A204.1 (cell line): ENCODE measurements at regions not wholly inside any gene's neighbourhood (a gene's known extent, or its start where the extent isn't known, plus 50 kb on each side); places are given as distances from the start of the nearest gene placed in this dataset.
"Not testable (repeated sequence)": the region's sequence is repeated elsewhere in the genome, so short reads cannot be mapped to it uniquely, and the experiment has no call there.

ENCODE experiments used
- FAIRE-seq: peaks from 2 replicates; lab custom pipeline; 2012; peaks lifted over from hg19 to GRCh38; lab: Jason Lieb, UNC

DNA sequence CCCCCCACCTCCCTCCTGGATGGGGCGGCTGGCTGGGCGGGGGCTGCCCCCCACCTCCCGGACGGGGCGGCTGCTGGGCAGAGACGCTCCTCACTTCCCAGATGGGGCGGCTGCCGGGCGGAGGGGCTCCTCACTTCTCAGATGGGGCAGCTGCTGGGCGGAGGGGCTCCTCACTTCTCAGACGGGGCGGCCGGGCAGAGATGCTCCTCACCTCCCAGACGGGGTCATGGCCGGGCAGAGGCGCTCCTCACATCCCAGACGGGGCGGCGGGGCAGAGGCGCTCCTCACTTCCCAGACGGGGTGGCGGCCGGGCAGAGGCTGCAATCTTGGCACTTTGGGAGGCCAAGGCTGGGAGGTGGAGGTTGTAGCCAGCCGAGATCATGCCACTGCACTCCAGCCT is 280.8 kb downstream of the SOCS6 start:
- FAIRE-seq: not testable (repeated sequence)

DNA sequence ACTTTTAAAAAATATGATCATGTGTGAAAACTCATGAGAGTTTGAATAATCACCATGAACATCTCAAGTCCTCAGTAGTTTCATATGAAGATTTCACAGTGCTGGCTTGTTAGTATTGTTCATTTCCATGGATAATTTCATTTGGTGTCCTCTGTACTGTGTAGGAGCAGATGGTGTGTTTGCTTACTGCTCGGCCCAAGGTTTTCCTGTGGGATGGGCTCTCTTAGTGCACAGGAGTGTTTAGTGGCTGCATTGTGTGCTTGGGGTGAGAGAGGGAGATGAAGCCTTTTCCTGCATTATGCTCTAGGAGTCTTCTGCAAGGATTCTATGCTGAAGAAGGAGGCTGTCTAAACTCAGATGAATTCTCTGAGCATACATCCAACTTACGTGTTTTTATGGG is 270.6 kb downstream of the SOCS6 start:
- FAIRE-seq: no peak

DNA sequence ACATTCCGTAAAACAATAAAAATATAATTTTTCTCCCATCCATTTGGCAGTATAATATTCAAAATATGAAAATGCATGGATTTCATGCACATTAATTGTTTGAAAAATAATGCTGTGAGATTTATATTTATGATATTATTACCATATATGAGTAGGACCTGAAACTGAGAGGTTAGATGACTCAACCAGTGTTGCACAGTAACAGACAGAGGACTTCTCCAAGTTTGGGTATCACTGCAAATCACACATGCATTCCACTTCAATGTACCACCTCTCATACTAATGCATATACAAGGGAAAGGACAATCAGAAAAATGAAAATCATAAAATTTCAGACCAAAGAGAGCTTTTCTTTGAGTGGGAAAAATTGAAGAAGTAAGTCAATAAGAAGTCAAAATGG is 269.5 kb downstream of the SOCS6 start:
- no peak for FAIRE-seq

DNA sequence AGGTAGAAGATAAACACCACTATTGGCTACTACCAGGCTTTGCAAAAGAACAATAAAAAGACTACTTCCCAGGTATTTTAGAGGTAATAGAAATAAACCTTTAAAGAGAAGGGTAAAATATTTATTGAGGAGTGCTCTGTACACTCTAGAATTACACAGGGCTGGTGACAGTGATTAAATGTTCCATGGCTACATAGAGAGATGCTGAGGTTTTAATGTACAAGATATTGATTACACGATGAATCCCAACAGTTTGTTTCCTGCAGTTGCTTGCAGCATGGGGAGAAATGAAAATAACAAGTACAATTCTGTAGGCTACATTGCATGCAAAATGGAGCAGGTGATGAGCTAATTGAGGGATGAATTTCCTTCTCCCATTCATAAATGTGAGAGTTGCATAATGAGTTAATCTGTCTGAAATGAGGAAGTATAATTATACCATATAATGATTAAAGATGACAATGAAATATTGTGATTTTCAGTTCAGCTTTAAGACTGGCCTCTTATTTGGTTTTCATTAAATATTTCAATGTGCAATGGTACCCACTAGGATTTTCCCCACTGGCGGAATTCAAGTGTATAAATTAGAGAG is 266.1 kb downstream of the SOCS6 start:
- no peak for FAIRE-seq

DNA sequence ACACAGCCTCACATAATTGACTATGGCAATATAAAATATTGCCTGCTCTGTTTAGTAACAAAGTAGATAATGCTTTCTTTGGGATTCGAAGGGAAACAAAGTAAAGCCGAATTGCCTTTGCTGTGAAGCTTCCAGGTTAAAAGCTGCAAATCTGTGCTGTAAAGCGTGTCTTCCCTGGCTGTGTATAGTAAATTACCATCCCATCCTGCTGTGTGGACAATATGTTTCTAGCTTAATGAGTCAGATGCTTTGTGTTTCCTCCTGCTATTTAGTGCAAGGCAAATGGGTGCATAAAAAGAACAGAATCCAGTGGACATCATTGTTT is 265.1 kb downstream of the SOCS6 start:
- FAIRE-seq: no peak

DNA sequence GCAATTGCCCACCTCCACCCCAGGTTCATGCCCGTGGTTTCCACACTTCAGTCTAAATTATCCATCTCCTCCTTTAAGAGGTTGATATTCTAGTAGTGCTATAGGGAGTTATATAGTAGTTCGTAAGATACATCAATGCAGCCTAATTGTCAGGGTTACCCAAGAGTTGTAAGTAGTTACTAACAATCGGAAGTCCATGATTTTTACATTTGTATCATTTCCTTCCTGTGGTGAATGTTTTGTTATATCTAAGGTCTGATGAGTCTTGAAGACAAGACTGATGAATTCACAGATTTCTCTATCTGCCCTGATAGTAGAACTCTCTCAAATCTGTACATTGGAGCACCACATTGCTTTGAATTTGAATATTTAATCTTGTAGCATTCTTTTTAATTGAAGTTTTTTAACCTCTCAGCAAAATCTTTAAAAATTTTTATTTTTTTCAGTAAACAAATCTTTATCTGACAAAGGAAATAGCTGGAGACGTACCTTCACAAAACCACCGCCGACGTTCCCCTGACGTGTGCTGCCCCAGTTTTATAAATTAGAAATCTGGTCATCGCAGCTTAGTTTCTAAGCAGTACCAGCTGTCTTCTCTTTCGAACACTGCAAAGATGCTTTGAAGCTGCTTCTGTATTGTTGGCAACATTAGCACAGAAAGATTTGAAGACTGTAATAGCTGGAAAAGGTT is 264.5 kb downstream of the SOCS6 start:
- no peak for FAIRE-seq

DNA sequence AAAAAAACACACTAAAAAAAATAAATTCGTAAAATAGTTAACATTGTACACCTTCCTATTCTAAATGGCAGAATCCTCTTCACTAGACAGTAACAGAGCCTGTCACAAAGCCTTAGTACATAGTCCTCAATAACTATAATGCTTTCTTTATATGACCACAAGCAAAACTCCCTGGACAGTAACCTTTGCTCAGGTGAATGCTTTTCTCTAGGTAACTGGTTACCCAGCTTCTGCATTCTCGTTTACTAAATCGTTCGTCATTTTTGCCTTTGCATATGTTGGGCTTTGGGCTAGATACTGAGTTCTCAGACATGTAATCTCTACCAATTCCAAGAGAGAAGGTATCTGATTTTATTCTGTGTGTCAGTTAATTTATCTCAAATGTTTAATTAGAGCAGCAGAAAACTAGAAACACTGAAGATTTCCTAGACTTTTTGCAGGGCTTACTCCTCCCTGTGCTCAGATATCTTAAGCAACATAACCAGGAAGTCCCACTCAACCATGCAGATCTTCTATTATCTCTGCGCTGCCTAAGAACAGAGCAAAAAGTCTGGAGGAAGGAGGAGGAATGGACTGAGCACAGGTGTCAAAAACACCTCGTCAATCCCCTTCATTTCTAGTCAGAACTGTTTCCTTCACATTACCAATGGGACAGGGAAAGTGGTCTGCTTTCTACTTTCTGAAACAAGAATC is 247.7 kb downstream of the SOCS6 start:
- no peak for FAIRE-seq

DNA sequence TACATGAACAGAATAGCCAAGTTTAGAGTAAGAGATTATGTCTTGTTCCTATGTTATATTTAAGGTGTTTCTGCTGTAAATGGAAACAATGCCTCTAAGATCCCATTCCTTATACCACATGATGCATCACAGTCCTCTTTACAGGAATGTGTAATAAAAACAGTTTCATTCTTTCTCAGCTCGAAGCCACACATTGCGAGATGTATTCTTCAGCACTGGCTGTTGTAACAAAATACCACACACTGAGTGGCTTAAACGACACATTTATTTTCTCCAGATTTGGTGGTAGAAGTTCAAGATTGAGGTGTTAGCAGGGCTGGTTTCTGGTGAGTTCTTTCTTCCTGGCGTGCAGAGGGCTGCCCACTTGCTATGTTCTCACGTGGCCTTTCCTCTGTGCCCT is 246.2 kb downstream of the SOCS6 start:
- no peak for FAIRE-seq

DNA sequence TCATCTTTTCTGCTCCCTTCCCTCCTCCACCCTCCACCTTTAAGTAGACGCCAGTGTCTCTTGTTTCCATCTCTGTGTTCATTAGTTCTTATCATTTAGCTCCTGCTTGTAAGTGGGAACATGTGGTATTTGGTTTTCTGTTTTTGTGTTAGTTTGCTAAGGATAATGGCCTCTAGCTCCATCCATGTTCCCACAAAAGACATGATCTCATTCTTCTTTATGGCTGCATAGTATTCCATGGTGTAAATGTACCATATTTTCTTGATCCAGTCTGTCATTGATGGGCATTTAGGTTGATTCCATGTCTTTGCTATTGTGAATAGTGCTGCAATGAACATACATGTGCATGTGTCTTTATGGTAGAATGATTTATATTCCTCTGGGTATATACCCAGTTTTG is 236.5 kb downstream of the SOCS6 start:
- not testable (repeated sequence) for FAIRE-seq

DNA sequence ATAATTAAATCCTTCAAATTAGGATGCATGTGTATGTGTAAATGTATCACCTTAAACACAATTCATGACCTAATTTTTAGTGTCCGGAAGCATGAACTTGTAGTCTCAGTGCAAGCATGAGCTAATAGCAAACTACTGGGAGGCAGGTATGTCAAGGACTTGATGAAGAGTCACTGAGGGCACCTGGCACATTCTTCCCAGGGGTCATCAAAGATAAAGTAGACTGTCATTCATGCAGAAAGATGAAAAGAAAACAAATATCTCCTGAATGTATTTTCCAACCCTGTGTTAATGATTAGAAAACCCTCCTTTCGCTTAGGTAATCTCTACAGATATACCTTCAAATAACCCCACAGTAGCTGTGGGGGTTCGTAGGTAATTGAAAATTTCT is 234.9 kb downstream of the SOCS6 start:
- FAIRE-seq: no peak

DNA sequence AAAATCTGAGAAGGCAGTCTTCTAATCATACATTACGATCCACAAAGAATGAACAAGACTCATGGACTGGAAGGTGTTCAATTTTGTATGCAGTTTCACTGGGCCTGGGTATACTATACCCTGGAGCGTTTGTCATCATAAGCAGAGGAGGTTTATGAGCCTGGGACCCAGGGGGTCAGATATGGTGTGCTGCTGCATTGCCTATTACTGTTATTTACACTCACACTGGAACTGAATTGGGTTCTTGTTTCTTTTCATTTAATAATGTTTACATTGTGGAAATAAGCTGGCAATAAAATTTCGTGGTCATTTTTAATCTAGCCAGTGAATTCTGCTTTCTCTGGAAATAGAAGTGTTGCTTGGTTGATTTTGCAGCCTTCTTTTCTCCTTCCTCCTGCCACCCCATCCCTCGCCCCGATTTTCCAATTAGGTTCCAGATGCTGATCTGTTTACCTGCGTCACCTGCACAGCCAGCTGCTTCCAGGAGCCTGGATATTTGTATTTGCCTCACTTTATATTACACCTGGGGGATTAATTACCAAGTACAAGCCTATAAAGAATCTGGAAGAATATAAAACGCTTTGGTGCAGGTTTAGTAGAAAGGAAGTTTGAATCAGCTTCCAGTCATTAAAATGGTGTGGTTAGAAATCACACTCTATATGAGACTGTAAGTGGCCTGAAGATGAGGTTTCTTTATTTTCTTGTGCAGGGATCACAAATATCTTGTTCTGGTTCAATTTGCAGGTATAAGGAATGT is 234.4 kb downstream of the SOCS6 start:
- FAIRE-seq: no peak

DNA sequence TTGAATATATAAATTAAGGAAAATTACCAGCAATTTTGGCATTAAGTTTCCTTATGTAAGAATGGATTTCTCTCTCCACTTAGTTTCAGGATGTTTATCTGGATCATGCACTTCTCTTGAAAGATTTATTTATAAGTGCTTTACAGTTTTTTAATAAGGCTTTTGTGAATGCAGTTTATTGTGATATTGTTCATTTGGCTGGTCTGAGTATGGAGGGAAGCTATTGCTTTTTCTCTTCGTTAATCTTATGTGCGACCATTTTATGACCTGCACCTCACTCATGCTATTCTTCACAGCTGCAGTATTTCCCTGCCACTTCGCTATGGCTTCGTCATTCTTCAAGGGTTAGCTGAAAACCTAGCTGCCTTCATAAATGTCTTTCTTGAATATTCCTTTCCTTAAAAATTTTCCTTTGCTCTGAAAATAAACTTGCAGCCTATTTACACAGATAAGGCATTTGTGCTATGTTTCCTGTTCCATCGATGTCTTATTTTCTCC is 233.4 kb downstream of the SOCS6 start:
- FAIRE-seq: no peak

DNA sequence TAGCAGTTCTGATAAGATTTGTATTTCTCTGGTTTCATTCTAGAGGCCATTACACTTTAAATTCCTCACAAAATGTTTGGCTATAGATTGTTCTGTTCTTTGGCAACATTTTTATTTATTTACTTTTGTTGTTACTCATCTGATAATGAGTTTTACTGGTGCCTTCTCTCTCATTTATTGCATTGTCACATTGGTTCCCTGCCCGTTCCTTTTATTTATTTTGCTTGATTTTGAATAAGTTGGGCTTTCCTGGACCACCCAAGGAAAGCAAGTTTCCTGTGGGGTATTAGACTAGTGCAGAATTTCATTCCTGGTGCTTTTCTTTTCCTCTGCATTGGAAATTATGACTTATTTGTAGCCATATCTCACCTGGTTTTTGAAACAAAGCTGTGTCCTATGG is 232.0 kb downstream of the SOCS6 start:
- no peak for FAIRE-seq

DNA sequence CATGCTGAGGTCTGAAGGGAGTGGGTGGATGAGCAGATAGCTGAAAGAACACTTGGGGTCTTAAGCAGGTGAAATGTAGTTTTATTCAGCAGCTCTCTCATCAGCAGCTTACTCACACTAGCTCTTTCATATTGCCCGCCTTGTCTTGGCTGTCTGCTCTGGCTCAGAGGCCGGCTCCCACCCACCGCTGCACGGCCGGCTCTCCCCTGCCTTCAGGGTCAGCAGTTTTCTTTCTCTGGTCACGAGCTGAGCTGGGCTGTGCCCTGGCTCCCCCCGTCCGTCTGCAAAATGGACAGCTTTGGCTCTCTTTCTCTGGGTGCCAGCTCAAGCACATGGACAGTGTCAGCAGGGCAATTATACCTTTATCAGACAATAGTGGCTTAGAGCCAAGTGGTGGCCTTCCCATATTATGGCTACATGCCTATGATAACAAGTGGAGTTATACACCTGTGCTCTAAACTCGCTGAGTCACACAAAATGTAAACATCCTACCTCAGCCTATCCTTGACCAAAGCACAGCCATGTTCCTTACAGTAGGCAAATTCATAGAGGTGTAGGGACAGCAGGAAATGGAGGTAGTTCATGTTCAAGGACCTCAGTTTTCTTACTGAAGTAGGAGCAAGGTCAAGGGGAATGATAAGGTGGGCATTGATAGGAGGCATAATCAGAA is 224.8 kb downstream of the SOCS6 start:
- FAIRE-seq: no peak

DNA sequence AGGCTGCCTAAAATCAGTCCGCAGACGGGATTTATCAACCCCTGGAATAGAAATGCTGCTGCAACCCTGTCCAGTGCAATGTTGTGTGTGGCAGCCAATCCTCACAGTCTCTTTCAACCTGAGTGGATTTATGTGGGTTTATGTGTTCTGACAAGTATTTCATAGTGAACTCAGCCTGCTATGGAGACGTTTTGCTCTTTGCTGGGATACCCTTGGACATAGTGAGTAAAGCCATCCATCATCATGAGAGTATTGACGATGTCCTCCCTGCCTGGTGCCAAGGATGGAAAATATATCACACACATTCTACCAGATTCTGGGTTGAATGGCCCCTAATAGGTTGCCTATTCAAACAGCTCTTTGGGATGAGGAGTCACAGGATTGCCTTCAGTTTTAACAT is 219.1 kb downstream of the SOCS6 start:
- FAIRE-seq: no peak

DNA sequence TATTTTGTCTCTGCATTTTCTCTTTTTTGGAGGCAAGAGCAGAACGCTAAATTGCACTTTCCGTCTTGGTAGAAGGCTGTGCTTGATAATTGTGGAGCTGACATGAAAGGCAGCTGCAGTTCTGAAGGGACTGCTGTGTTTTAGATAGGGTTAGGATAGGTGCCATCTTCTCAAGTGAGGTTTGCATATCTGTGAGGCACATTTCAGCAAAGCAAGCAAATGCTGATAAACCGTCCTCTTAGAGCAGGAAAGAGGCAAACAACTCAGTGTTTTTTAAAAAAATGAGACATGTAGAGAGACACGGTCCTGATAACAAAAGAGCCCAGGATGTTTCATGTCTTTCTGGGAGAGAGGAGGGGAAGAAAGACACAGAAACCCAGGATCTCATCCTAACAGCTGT is 217.7 kb downstream of the SOCS6 start:
- no peak for FAIRE-seq

DNA sequence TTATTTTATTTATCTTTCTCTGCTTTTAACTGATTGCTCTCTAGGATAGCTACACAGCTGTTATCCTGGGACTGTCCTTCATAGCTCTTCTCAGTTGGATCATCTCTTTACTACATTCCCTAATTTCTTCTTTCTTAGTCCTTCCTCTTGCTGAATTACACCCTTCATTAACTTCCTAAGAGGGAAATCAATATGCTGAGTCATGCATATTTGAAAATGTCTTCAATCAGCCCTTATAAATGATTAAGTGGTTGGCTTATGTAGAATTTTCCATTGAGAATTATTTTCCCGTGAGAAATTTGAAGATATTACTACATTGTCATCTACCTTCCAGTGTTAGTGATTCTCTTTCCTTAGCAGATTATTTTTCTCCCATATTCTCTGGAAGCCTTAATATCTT is 214.2 kb downstream of the SOCS6 start:
- FAIRE-seq: no peak

DNA sequence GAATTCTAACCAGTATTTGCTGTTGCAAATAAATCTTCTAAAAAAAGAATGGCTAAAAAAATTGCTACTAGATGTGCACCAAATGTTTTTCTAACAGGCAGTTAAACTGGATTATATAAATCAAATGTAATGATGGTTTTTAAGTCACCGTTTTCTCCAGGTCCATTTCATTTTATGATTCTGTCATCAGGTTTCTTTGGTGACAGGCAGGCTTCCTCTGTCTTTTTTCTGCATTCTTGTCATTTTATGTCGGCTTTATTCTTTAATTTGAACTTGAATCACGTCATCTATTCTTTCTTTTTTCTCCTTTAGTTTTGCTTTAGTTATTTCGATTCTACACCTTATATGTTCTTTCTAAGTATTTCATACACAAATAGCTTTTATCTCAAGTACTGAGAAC is 212.5 kb downstream of the SOCS6 start:
- FAIRE-seq: no peak

DNA sequence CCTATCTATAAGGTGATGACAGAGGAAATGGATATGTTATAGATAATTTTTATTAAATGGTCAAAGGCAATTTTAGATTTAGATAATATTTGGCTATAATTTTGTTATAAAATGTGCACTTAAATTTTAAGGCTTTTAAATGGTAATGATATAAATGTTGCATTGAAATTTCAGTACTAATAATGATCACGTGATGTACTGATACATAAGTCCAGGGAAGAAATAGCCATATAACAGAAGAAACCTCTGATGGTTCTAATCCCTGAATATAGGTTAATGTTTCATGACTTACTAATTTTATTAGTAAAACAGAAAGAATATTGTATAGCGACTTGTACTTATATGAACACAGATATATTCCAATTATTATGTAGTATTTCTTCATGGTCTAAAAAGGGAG is 211.9 kb downstream of the SOCS6 start:
- FAIRE-seq: no peak

DNA sequence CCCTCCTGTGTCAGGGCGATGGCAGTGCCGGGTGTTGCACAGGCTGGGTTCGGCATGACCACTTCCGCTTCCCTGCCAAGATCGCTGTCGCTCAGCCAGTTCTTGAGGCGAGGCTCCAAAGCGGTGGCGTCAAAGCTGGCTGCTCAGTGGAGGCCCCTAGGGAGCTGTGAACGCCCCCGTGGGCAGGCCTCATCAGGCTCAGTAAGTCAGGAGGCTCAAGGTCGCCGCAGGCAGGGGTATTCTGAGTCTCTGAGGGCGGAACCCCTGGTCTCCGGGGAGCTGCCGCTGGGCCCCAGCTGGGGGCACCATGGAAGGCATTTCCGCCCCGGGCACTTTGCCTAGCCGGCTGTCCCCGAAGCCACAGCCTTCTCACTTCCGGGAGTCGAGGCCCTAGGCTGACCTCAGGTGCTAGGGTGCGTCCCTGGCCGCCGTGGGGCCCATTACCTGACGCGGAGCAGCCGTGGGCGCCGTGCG is 210.4 kb downstream of the SOCS6 start:
- no peak for FAIRE-seq

DNA sequence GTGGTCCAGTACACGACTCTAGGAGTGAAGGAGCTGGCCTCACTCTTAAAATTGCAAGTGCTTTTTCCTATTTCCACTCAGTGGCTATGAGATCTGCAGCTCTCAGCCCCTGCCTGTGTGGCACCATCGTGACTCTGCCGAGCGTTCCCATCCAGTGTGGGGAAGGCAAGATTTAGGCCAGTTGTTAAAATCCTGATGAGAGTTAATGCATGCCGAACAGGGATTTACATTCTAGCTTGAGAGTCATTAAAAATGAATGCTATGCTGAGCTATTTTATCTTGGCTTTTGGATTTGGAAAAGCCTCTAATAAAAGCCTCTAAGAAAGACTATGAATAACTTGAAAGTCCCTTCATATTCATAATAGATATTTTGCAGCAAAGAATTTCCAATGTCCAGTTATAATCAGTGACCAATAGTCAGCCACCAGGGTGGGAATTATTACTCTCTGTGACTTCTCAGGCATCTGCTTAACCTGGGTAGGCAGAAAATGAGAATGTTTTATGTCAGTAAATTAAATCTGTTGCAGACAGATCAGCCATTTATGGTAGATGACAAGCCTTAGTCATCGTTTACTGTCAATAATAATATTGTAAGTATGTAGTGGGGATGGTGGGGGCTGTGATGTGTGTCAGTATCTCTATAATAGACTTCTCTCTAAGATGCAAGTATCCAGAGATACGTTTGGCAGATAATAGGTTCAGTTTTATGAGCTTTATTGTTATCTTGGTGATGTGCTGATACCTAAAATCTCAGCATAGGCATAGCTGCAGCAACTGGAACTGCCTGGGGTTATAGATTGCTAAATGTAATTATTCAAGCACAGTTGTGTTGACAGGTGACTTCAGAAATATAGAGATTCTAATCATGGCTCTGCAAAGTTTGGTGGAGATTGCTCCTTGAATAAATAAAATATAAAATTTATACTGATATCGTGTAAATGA is 207.8 kb downstream of the SOCS6 start:
- FAIRE-seq: no peak
